Calu3 (cell line): ENCODE measurements at regions not wholly inside any gene's neighbourhood (a gene's known extent, or its start where the extent isn't known, plus 50 kb on each side); places are given as distances from the start of the nearest gene placed in this dataset.

Source experiments
- BruUV-seq: library from RNA; stranded (reverse); fragments of 400-500 nt; replicated peaks from 2 replicates; lab custom pipeline; 2021; lab: Mats Ljungman, UMichigan
- CTCF ChIA-PET: fragments of 300-600 bp; sonication (Branson Sonifier 250); formaldehyde crosslinking; loops from one replicate; lab custom pipeline; 2022; ENCODE audit warnings: antibody characterized with exemption; lab: Charles Lee
- DNase-seq: peaks from one replicate; pipeline ENCODE4 v3.0.0; 2022
- H3K27ac Mint-ChIP-seq: one replicate; pipeline ENCODE4 v1.8.0; 2022; ENCODE audit warnings: mixed read lengths; ENCODE audit not compliant: unreplicated experiment
- H3K27me3 Mint-ChIP-seq: one replicate; pipeline ENCODE4 v1.8.0; 2022; ENCODE audit warnings: mixed read lengths; ENCODE audit not compliant: unreplicated experiment
- H3K36me3 Mint-ChIP-seq: one replicate; pipeline ENCODE4 v1.8.0; 2022; ENCODE audit warnings: mild to moderate bottlenecking, moderate library complexity, mixed read lengths; ENCODE audit not compliant: insufficient read depth, unreplicated experiment
- H3K4me1 Mint-ChIP-seq: one replicate; pipeline ENCODE4 v1.8.0; 2022; ENCODE audit warnings: mild to moderate bottlenecking, low read depth, mixed read lengths; ENCODE audit not compliant: unreplicated experiment
- H3K4me3 Mint-ChIP-seq: one replicate; pipeline ENCODE4 v1.8.0; 2022; ENCODE audit warnings: mild to moderate bottlenecking, low read depth, moderate library complexity, mixed read lengths; ENCODE audit not compliant: unreplicated experiment
- H3K9me3 Mint-ChIP-seq: one replicate; pipeline ENCODE4 v1.8.0; 2022; ENCODE audit warnings: low read depth, mixed read lengths; ENCODE audit not compliant: unreplicated experiment
- CTCF ChIP-seq: fragments of 200-600 bp; IDR thresholded peaks from one replicate; pipeline ENCODE4 v1.8.0; 2022; ENCODE audit warnings: antibody characterized with exemption; ENCODE audit not compliant: unreplicated experiment
- intact Hi-C: fragments of 100-400 bp; cut with micrococcal nuclease; formaldehyde crosslinking; loops from one replicate; pipeline ENCODE4 v1.10.0; 2022; ENCODE audit not compliant: unreplicated experiment

DNA sequence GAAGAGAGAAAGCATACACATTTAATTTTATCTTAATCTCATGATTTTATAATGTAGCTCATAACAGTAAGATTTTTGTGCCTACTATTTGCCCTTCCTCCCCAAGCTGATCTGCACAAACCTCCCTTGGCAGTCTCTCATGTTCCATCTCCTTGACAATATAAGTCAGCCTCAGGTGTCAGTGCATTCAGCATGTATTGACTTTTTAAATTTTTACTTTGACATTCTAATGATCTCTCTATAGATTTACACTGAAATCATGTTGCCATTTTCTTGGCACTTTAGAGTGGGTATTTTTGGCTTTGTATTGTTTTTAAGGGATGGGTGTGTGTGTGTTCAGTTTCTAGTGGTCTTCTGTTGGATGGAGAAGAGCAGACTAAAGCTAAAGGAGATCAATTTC lies 505.3 kb upstream of the CPEB2 start:
- Mint-ChIP-seq H3K4me3 (no peak overlapping the region), H3K27ac (no peak overlapping the region), H3K4me1 (no peaks in the 10 kb centered on the region), H3K36me3 (no peaks in the 10 kb centered on the region), H3K27me3 (no peaks in the 10 kb centered on the region), H3K9me3 (no peaks in the 10 kb centered on the region)
- intact Hi-C loops: no loop called here
- CTCF ChIA-PET: no interaction called here
- no TSS peak for BruUV-seq
- no peak for DNase-seq
- no peak for TF ChIP-seq CTCF

DNA sequence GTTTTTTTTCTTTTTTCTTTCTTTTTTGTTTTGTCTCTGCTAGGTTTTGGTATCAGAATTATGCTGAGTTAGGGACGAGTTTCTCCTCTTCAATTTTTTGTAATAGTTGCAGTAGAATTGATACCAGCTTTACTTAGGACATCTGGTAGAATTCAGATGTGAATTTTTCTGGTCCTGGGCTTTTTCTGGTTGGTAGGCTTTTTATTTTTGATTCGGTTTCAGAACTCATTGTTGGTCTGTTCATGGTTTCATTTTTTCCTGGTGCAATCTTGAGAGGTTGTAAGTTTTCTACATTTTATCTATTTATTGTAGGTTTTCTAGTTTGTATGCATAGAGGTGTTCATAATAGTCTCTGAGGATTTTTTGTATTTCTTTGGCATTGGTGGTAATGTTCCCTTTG lies 498.1 kb upstream of the CPEB2 start:
- H3K27ac Mint-ChIP-seq: no peak overlapping the region

DNA sequence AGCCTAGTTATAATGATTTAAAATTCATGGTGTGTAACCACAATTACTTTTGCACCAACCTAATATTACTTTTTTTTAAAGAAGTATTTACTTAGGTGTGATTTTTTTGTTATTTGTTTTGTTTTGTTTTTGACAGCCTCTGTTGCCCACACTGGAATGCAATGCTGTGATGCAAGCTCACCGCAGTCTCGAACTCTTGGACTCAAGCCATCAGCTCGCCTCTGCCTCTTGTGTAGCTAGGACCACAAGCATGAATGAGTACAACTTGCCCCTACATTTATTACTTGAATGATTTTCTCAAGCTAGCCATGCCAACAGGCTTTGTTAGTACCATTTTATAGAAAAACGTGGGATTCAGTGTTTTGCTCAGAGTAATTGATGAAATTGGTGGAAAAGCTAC lies 488.8 kb upstream of the CPEB2 start:
- no peak for DNase-seq
- intact Hi-C loops: loop anchor here (5.0 kb wide), 1 partner anchor 239 kb away; no protein-coding TSS in a partner anchor
- BruUV-seq: no TSS peak
- no peaks in the 10 kb centered on the region for H3K4me1 Mint-ChIP-seq
- no peak overlapping the region for H3K4me3 Mint-ChIP-seq
- TF ChIP-seq CTCF: no peak
- no peak overlapping the region for H3K27ac Mint-ChIP-seq
- no peaks in the 10 kb centered on the region for H3K36me3 Mint-ChIP-seq
- no peaks in the 10 kb centered on the region for H3K27me3 Mint-ChIP-seq
- CTCF ChIA-PET: no interaction called here
- H3K9me3 Mint-ChIP-seq: no peaks in the 10 kb centered on the region

More for the DNA sequence above, 498.1 kb upstream of the CPEB2 start:
- H3K9me3 Mint-ChIP-seq: peaks cover 4% of the 10 kb centered on the region
- no peak for DNase-seq
- intact Hi-C loops: no loop called here
- no TSS peak for BruUV-seq
- no peaks in the 10 kb centered on the region for H3K27me3 Mint-ChIP-seq
- no peaks in the 10 kb centered on the region for H3K4me1 Mint-ChIP-seq
- no peaks in the 10 kb centered on the region for H3K36me3 Mint-ChIP-seq
- CTCF ChIA-PET: no interaction called here
- TF ChIP-seq CTCF: no peak
- H3K4me3 Mint-ChIP-seq: no peak overlapping the region

- CTCF ChIA-PET: no interaction called here
- no peak for DNase-seq
- intact Hi-C loops: no loop called here
- Mint-ChIP-seq H3K27me3 (no peaks in the 10 kb centered on the region), H3K4me1 (no peaks in the 10 kb centered on the region), H3K36me3 (no peaks in the 10 kb centered on the region), H3K27ac (no peak overlapping the region), H3K4me3 (no peak overlapping the region), H3K9me3 (peaks cover 3% of the 10 kb centered on the region)
- no peak for TF ChIP-seq CTCF
- BruUV-seq: no TSS peak
Observed at GRCh38 chr4:14515556-14515955, 486.7 kb upstream of the CPEB2 start.

DNA sequence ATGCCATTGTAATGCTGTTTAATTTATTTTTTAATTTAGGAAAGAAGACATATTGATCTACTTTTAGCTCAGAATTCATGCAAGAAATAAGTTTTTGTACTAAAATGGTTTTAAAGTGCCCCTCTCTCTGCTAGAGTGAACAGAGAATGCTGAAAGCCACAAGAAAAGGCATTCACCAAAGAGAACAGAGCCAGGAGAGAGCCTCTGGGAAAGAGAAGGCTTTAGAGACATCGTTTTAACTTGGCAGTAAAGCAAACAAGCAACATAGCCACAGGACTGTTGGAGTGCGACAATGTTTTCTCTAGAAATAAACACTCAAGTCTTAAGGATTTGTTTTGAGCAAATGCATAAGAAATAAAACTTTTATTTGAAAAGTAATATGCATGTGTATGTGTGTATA lies 484.1 kb upstream of the CPEB2 start:
- CTCF ChIA-PET: no interaction called here
- H3K27ac Mint-ChIP-seq: no peak overlapping the region
- intact Hi-C loops: no loop called here
- H3K36me3 Mint-ChIP-seq: no peaks in the 10 kb centered on the region
- H3K4me3 Mint-ChIP-seq: no peak overlapping the region
- TF ChIP-seq CTCF: no peak
- DNase-seq: no peak
- BruUV-seq: no TSS peak
- peaks cover 3% of the 10 kb centered on the region for H3K9me3 Mint-ChIP-seq
- no peaks in the 10 kb centered on the region for H3K4me1 Mint-ChIP-seq
- H3K27me3 Mint-ChIP-seq: no peaks in the 10 kb centered on the region
